ENCODE measurements at regions not wholly inside any gene's neighbourhood (a gene's known extent, or its start where the extent isn't known, plus 50 kb on each side); places are given as distances from the start of the nearest gene placed in this dataset.

- TF ChIP-seq CTCF (IDR thresholded peaks at IDR 0.05; ENCODE audit: insufficient read depth, low read depth, low read length) (no peak), EZH2 (IDR thresholded peaks at IDR 0.05; ENCODE audit: insufficient read depth, low read length) (no peak)
These were observed 138.9 kb upstream of the SETBP1 start for GRCh38 chr18:44541781-44542180.
